Ishikawa (cell line): ENCODE measurements at regions not wholly inside any gene's neighbourhood (a gene's known extent, or its start where the extent isn't known, plus 50 kb on each side); places are given as distances from the start of the nearest gene placed in this dataset.

Source experiments
- MAX ChIP-seq: IDR thresholded peaks from 2 replicates; pipeline ENCODE4 v1.6.1; 2012
- TCF12 ChIP-seq: IDR thresholded peaks from 2 replicates; pipeline ENCODE4 v1.6.1; 2012; ENCODE audit warnings: low read depth
- TF ChIP-seq, protein P1 (sequence below): IDR thresholded peaks from 2 replicates; pipeline ENCODE4 v1.6.1; 2012

- TF ChIP-seq TCF12 (no peak), MAX (no peak)
- TF ChIP-seq, protein P1, sequence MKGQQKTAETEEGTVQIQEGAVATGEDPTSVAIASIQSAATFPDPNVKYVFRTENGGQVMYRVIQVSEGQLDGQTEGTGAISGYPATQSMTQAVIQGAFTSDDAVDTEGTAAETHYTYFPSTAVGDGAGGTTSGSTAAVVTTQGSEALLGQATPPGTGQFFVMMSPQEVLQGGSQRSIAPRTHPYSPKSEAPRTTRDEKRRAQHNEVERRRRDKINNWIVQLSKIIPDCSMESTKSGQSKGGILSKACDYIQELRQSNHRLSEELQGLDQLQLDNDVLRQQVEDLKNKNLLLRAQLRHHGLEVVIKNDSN = no peak
Observed at GRCh38 chr18:44197832-44198611, 482.7 kb upstream of the SETBP1 start.
